GM12892 (cell line): ENCODE measurements at regions not wholly inside any gene's neighbourhood (a gene's known extent, or its start where the extent isn't known, plus 50 kb on each side); places are given as distances from the start of the nearest gene placed in this dataset.

ENCODE experiments used
- POLR2A ChIP-seq: IDR thresholded peaks from 2 replicates; pipeline ENCODE4 v1.6.1; 2011; ENCODE audit warnings: low read depth, low read length, control low read depth
- POLR2AphosphoS5 ChIP-seq: IDR thresholded peaks from 2 replicates; pipeline ENCODE4 v1.6.1; 2011; ENCODE audit warnings: low read depth, low read length, control low read depth

DNA sequence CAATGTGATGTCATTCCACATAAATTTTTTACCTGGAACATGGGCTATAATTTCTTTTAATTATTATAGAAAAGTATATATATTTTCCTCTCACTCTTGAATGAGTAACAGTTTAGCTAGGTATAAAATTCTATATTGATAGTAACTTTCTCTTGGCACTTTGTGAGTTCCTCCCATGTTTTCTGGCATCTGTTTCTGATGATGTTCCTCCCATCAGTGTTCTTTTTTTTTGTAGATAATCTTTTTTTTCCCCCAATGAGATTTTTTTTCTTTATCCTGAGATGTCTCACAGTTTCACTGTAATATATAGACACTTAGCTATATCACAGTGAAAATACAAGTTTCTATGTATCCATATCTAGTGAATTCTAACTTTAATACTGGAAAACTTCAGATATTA lies 75.2 kb downstream of the IER5 start:
- no peak for TF ChIP-seq POLR2A
- TF ChIP-seq POLR2AphosphoS5: no peak
